Embryonic facial prominence (tissue), 1 donor: ENCODE measurements at regions not wholly inside any gene's neighbourhood (a gene's known extent, or its start where the extent isn't known, plus 50 kb on each side); places are given as distances from the start of the nearest gene placed in this dataset.
"Not testable (repeated sequence)": the region's sequence is repeated elsewhere in the genome, so short reads cannot be mapped to it uniquely, and the experiment has no call there.

Source experiments
- DNase-seq: peaks from one replicate; pipeline ENCODE4 v3.0.0-alpha.2; 2016; ENCODE audit errors: extremely low spot score

- DNase-seq = not testable (repeated sequence)
These were observed 59.5 kb upstream of the FRG1 start for GRCh38 chr4:189881190-189881589.

DNA sequence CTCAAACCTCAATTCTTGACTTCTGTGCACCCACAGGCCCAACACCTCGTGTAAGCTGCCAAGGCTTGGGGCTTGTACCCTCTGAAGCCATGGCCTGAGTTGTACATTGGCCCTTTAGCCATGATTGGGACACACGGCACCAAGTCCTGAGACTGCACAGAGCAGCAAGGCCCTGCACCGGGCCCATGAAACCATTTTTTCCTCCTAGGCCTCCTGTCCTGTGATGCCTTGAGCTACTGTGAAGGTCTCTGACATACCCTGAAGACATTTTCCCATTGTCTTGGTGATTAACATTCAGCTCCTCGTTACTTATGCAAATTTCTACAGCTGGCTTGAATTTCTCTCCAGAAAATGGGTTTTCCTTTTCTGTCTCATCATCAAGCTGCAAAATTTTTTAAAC, 52.3 kb upstream of the FRG1 start:
- not testable (repeated sequence) for DNase-seq
